ENCODE measurements at regions not wholly inside any gene's neighbourhood (a gene's known extent, or its start where the extent isn't known, plus 50 kb on each side); places are given as distances from the start of the nearest gene placed in this dataset.

DNA sequence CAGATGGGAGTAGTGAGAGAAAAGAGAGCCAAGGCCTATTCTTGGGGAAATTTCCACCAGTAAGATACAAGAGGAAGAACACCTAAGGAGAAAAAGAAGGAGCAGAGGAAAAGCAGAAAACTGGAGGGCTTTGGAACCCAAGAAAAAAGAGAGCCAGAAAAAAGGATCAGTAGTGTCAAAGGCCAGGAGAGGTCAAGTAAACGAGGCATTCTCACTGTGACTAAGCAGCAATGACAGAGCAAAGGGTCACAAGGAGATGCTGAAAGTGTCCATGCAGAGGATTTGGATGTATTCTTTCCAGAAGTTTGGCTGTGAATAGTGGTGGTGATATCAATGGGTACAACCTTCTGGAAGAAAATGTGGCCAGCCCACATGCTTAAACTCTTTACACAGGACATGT is 109.5 kb downstream of the DYNAP start:
- Histone ChIP-seq H3K4me3 (no peak overlapping the region), H3K9me3 (no peaks in the 10 kb centered on the region), H3K36me3 (replicated peaks) (no peaks in the 10 kb centered on the region), H3K4me1 (no peaks in the 10 kb centered on the region), H3K27me3 (ENCODE audit: low read depth) (no peaks in the 10 kb centered on the region)
- DNase-seq (ENCODE audit: low spot score in 2 of 2): no peak
- in situ Hi-C loops (cut with MboI; ENCODE audit: low sequenced_read_pairs): no loop called here

DNA sequence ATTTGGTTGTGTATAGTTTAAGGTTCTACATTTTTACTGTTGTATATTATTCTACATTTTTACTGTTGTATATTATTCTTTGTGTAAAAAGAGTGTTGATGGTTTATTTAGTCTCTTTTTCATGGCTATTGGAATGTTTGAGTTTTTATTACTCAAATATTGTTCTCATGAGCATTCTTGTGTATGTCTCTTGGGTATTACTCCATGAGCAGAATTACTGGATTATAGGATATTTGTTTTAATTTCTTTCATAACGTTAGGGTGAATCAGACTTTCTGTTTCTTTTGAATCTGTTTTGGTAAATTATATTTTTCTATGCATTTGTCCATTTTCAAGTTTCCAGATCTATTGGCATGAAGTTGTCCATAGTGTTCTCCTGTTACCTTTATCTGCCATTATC is 111.6 kb downstream of the DYNAP start:
- H3K4me1 ChIP-seq: no peaks in the 10 kb centered on the region
- H3K9me3 ChIP-seq: no peaks in the 10 kb centered on the region
- in situ Hi-C loops (cut with MboI; ENCODE audit: low sequenced_read_pairs): no loop called here
- H3K27me3 ChIP-seq (ENCODE audit: low read depth): no peaks in the 10 kb centered on the region
- no peaks in the 10 kb centered on the region for H3K36me3 ChIP-seq (replicated peaks)
- DNase-seq (ENCODE audit: low spot score in 2 of 2): no peak
- H3K4me3 ChIP-seq: no peak overlapping the region

DNA sequence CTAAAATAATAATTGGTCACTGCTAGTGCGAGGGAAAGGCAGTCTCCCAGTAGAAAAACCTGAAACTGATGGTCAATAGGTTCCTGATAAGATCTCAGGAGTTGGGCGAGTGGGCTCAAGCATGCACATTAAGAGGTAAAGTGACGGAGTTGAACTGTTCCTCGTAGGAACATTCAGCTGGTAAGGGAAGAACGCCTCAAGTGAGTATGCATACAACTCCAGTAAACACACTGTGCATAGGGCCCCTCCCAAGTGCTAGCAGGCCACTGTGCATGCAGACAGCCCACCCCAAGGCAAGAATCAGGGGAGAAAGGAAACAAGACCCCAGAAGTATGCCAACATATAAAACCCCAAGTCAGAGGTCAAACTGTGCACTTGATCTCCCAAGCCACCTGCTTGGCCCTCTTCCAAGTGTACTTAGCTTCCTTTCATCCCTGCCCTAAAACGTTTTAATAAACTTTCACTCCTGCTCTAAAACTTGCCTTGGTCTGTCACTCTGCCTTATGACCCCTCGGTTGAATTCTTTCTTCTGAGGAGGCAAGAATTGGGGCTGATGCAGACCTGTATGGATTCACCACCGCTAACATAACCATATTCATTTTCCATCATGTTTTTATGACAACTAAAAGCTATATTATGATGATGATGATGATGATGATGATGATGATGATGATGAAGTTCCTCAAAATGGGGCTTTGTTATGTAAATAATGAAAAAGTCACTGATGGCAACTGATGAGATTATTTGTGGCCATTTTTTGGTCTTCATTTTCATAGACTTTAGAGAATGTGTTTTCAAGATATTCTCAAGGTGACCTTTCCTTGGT is 118.0 kb upstream of the RAB27B start:
- Histone ChIP-seq H3K4me3 (no peak overlapping the region), H3K9me3 (no peaks in the 10 kb centered on the region), H3K36me3 (replicated peaks) (no peaks in the 10 kb centered on the region), H3K4me1 (no peaks in the 10 kb centered on the region), H3K27me3 (ENCODE audit: low read depth) (no peaks in the 10 kb centered on the region)
- in situ Hi-C loops (cut with MboI; ENCODE audit: low sequenced_read_pairs): no loop called here
- DNase-seq (ENCODE audit: low spot score in 2 of 2): no peak

DNA sequence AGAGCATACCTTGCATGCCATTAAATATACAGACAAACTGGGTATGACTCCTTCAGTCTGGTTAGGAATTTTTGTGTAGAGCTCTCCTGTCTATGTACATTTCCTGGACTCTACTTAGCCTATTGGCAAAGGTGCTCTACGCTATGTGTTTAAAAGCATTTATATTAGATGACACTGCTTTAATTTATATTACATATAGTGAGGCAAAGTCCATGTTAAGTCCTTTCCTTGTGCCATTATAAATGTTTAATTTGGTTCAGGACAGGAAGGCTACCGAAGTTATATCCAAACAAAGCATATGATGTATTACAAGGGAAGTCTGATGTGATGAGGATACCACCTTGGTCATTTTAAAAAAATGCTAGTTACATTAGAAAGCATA is 117.4 kb upstream of the RAB27B start:
- no peaks in the 10 kb centered on the region for H3K36me3 ChIP-seq (replicated peaks)
- no peaks in the 10 kb centered on the region for H3K4me1 ChIP-seq
- no peak for DNase-seq (ENCODE audit: low spot score in 2 of 2)
- no peaks in the 10 kb centered on the region for H3K27me3 ChIP-seq (ENCODE audit: low read depth)
- H3K4me3 ChIP-seq: no peak overlapping the region
- no peaks in the 10 kb centered on the region for H3K9me3 ChIP-seq
- in situ Hi-C loops (cut with MboI; ENCODE audit: low sequenced_read_pairs): no loop called here

DNA sequence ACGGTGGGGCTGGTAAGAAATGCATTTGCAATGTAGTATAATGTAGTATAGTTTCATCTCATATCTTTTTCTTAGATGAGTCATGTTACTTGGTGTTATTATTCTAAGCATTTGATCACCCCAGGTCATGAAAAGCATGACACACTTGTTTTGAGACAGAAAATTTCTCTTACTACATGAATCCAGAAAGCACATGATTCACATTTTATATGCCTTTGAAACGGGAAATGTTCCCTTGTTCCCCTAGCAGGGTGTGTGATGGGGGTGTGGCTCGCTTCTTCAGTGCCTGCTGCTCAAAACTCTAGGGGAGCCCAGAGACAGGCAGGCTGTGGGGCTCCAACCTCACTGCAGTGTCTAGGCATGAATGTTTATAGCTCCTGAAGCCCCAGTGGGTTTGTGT is 116.0 kb upstream of the RAB27B start:
- in situ Hi-C loops (cut with MboI; ENCODE audit: low sequenced_read_pairs): no loop called here
- Histone ChIP-seq H3K36me3 (replicated peaks) (no peaks in the 10 kb centered on the region), H3K4me1 (no peaks in the 10 kb centered on the region), H3K9me3 (no peaks in the 10 kb centered on the region), H3K4me3 (no peak overlapping the region), H3K27me3 (ENCODE audit: low read depth) (no peaks in the 10 kb centered on the region)
- DNase-seq (ENCODE audit: low spot score in 2 of 2): no peak

DNA sequence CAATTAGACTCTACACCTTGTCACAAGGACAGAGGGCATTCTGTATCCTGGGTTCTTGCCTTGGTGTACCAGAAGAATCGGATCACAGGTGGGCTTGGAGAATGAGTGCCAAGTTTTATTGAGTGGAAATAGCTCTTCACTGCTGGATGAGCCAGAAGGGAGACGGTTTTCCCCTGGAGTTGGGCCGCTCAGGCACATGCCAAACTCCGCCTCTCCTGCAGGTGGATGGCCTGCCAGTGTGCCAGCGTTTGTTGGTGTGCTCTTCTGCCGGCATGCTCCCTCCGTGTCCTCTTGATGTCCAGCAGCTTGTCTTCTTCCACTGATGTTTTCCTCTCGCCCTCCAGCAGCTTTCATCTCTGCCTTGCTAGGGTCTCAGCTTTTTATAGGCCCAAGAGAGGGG is 115.5 kb upstream of the RAB27B start:
- Histone ChIP-seq H3K36me3 (replicated peaks) (no peaks in the 10 kb centered on the region), H3K27me3 (ENCODE audit: low read depth) (no peaks in the 10 kb centered on the region), H3K4me3 (no peak overlapping the region), H3K9me3 (no peaks in the 10 kb centered on the region), H3K4me1 (no peaks in the 10 kb centered on the region)
- in situ Hi-C loops (cut with MboI; ENCODE audit: low sequenced_read_pairs): no loop called here
- DNase-seq (ENCODE audit: low spot score in 2 of 2): no peak

DNA sequence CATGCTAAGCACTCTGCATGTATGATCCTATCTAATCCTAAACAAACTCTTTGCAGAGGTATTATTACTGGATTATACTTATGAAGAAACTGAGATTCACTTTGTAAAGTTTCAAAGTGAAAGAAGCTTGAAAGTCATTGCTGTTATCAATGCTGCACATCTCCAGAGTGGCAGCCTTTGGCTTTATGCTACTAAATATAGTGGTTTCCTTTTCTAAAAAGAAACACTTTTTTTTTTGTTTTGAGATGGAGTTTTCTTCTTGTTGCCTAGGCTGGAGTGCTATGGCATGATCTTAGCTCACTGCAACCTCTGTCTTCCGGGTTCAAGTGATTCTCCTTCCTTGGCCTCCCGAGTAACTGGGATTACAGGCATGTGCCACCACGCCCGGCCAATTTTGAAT is 114.9 kb upstream of the RAB27B start:
- no peaks in the 10 kb centered on the region for H3K36me3 ChIP-seq (replicated peaks)
- in situ Hi-C loops (cut with MboI; ENCODE audit: low sequenced_read_pairs): no loop called here
- H3K27me3 ChIP-seq (ENCODE audit: low read depth): no peaks in the 10 kb centered on the region
- H3K4me1 ChIP-seq: no peaks in the 10 kb centered on the region
- no peak overlapping the region for H3K4me3 ChIP-seq
- DNase-seq (ENCODE audit: low spot score in 2 of 2): no peak
- H3K9me3 ChIP-seq: no peaks in the 10 kb centered on the region

DNA sequence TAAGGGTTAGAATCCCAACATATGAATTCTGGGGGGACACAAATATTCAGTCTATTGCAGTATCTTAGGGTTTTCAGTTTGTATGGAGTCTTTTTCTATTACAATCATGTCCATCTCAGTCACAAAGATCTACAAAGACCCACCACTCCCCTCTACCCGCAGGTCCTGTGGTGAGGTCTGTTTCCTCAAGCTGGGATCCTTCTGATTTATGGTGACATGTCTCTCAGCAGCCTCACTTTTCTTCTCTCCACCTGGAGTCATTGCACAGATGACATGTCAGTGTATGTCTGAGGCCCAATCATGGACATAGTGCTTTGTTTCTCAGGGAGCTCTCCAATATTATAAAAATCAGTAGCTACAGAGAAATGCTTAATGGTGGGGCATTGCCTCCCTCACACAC is 113.4 kb upstream of the RAB27B start:
- H3K4me1 ChIP-seq: no peaks in the 10 kb centered on the region
- H3K27me3 ChIP-seq (ENCODE audit: low read depth): no peaks in the 10 kb centered on the region
- H3K36me3 ChIP-seq (replicated peaks): no peaks in the 10 kb centered on the region
- DNase-seq (ENCODE audit: low spot score in 2 of 2): no peak
- in situ Hi-C loops (cut with MboI; ENCODE audit: low sequenced_read_pairs): no loop called here
- no peaks in the 10 kb centered on the region for H3K9me3 ChIP-seq
- no peak overlapping the region for H3K4me3 ChIP-seq

DNA sequence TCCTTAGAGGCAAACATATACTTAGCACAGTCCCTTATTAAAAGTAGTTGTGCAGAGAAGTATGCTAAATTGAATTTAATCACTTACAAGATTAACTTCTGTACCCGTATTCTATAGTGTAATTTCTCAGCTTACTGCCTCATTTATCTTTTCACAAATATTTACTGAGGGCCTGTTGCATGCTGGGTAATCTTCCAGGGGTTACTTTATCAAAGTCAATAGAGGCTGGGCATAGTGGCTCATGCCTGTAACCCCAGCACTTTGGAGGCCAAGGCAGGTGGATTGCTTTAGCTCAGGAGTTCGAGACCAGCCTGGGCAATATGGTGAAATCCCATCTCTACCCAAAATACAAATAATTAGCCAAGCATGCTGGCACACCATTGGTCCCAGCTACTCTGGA is 111.7 kb upstream of the RAB27B start:
- no peaks in the 10 kb centered on the region for H3K36me3 ChIP-seq (replicated peaks)
- H3K4me1 ChIP-seq: no peaks in the 10 kb centered on the region
- H3K27me3 ChIP-seq (ENCODE audit: low read depth): no peaks in the 10 kb centered on the region
- no peaks in the 10 kb centered on the region for H3K9me3 ChIP-seq
- H3K4me3 ChIP-seq: no peak overlapping the region
- in situ Hi-C loops (cut with MboI; ENCODE audit: low sequenced_read_pairs): no loop called here
- no peak for DNase-seq (ENCODE audit: low spot score in 2 of 2)

DNA sequence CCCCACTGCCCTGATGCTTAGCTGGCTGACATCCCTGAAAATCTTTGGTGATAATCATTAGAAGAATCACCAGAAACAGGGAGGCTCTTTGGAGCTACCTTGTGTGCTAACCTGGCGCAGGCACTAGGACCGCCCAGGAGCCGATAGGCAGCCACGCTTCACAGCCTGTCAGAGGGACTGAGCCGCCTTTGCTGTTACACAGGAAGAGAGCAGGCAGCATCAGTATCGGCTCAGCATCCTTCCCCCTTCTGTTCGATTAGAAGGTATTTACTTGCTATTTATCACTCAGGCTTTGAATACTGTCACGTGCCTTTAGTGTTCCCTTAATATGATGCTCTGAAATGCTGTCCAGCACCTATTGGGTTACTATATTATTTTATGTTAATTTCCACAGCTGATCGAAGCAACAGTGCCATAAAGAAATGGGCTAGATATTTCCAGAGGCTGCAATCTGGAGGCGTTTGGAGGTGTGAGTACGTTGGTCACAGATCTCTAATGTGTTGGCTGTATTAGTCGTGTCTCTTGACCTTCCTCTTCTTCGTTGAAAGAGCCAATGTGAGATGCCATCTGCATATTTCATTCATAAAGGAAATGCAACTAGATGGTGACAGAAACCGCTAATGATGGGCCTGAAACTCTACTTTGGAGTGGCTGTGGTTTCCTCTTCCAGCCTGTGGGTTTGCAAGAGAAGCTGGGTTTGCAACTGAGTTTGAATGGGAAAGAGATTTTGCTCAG is 110.4 kb upstream of the RAB27B start:
- in situ Hi-C loops (cut with MboI; ENCODE audit: low sequenced_read_pairs): no loop called here
- H3K4me1 ChIP-seq: no peaks in the 10 kb centered on the region
- no peaks in the 10 kb centered on the region for H3K27me3 ChIP-seq (ENCODE audit: low read depth)
- no peaks in the 10 kb centered on the region for H3K9me3 ChIP-seq
- no peak overlapping the region for H3K4me3 ChIP-seq
- peak in 1 of 2 experiments; percentile 26 for DNase-seq (ENCODE audit: low spot score in 2 of 2)
- H3K36me3 ChIP-seq (replicated peaks): no peaks in the 10 kb centered on the region

DNA sequence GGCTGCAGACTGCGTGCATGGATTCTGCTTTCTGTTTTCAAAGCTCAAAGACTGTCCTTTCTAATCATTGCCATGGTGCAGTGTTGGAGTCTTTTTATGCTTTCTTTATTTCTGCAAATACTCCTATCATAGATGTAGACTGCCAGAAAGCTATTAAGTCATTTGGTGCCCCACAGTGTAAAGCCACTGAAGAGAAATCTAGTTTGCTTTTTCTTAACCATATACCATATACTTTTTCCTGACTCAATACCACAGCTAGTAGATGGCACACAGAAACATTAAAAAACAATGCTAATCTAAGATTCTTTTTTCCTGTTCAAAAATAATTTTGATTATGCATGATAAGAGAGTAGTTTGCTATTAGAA is 109.9 kb upstream of the RAB27B start:
- no peaks in the 10 kb centered on the region for H3K4me1 ChIP-seq
- no peak for DNase-seq (ENCODE audit: low spot score in 2 of 2)
- in situ Hi-C loops (cut with MboI; ENCODE audit: low sequenced_read_pairs): no loop called here
- no peaks in the 10 kb centered on the region for H3K9me3 ChIP-seq
- H3K27me3 ChIP-seq (ENCODE audit: low read depth): no peaks in the 10 kb centered on the region
- no peaks in the 10 kb centered on the region for H3K36me3 ChIP-seq (replicated peaks)
- no peak overlapping the region for H3K4me3 ChIP-seq

DNA sequence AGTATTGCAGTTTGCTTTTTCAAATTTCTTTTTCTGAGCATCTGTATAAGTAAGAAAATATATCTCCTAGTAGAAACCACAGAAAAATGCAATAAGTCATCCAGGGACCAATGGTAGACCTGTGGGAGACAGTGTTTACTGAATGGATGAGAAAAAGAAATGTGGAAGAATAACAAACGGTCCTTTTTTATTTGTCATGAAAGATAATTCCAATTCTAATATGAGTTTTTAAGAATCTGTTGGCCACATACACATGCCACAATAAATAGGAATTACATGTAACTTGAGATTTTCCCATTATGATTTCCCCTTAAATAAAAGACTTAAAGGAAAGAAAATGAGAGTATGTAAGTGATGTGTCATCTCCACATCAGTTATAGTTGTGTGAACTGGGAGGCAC is 107.7 kb upstream of the RAB27B start:
- H3K9me3 ChIP-seq: no peaks in the 10 kb centered on the region; the same call in 1 of the 2 replicates
- H3K27me3 ChIP-seq (ENCODE audit: low read depth): no peaks in the 10 kb centered on the region
- no peak overlapping the region for H3K4me3 ChIP-seq
- DNase-seq (ENCODE audit: low spot score in 2 of 2): no peak
- H3K36me3 ChIP-seq (replicated peaks): no peaks in the 10 kb centered on the region
- H3K4me1 ChIP-seq: no peaks in the 10 kb centered on the region
- in situ Hi-C loops (cut with MboI; ENCODE audit: low sequenced_read_pairs): no loop called here

DNA sequence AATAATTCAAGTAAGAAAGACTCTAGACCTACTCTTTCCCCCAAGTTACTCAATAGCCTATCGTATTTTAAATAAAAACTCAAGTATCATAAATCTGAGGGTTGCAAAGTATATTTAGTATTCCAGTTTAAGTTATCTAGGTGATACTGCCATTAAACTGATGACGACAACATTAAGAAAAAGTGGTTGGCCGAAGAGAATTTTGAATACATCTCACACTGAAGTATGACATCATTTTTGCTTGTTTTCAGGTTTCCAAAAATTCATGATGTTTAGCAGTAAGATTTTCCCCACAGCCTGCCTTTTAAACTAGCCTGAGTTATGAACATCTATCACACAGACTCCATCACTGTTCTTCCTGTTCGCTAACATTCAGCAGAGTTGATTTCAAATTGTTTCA is 102.1 kb upstream of the RAB27B start:
- DNase-seq (ENCODE audit: low spot score in 2 of 2): no peak
- H3K9me3 ChIP-seq: no peaks in the 10 kb centered on the region; the same call in 1 of the 2 replicates

DNA sequence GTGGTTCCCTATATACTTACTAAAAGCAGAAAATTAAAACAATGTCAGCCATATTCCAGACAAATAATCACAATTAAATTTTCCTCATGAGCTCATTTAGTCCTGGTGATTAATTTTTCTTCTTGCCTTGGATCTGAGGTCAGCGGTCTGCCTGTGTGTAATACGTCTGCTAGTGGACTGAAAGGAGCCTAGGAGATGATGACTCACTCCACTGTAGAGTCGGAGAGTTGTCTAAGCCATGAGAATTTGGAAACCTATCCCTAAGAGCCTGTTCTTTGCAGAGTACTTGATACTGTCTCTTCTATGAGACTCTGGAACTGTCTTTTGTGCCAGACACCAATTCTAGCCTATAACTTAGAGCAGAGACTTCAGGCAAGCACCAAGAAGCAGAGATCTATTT is 94.2 kb upstream of the RAB27B start:
- no peak for DNase-seq (ENCODE audit: low spot score in 2 of 2)
- in situ Hi-C loops (cut with MboI; ENCODE audit: low sequenced_read_pairs): no loop called here
- H3K4me3 ChIP-seq: no peak overlapping the region
- H3K27me3 ChIP-seq (ENCODE audit: low read depth): no peaks in the 10 kb centered on the region
- H3K4me1 ChIP-seq: no peaks in the 10 kb centered on the region
- H3K9me3 ChIP-seq: no peaks in the 10 kb centered on the region
- no peaks in the 10 kb centered on the region for H3K36me3 ChIP-seq (replicated peaks)

More for the DNA sequence above, 102.1 kb upstream of the RAB27B start:
- H3K27me3 ChIP-seq (ENCODE audit: low read depth): no peaks in the 10 kb centered on the region
- in situ Hi-C loops (cut with MboI; ENCODE audit: low sequenced_read_pairs): no loop called here
- no peak overlapping the region for H3K4me3 ChIP-seq
- no peaks in the 10 kb centered on the region for H3K36me3 ChIP-seq (replicated peaks)
- H3K4me1 ChIP-seq: no peaks in the 10 kb centered on the region
